CD14-positive monocyte (primary cell): ENCODE measurements at regions not wholly inside any gene's neighbourhood (a gene's known extent, or its start where the extent isn't known, plus 50 kb on each side); places are given as distances from the start of the nearest gene placed in this dataset.

Experiments used
- DNase-seq, 3 donors: peaks; one replicate each; pipeline ENCODE4 v3.0.0-alpha.2; 2011 to 2022
- H2AFZ ChIP-seq: 2 replicates; pipeline ENCODE4 v1.6.0; 2012; ENCODE audit warnings: mild to moderate bottlenecking, low read depth, low read length, inconsistent platforms; ENCODE audit not compliant: insufficient read depth, poor library complexity, severe bottlenecking
- H3K27ac ChIP-seq, 2 donors: 1 replicate in 1 of 2; 2 replicates in 1 of 2; pipeline ENCODE4 v1.5.1; 2012 to 2013; ENCODE audit warnings: low read length in 2 of 2, control low read depth in 1 of 2, inconsistent platforms in 1 of 2, low read depth in 1 of 2, mild to moderate bottlenecking in 1 of 2
- H3K27me3 ChIP-seq, 2 donors: one replicate each; pipeline versions ENCODE4 v1.6.0 to v1.6.1; 2011 to 2013; ENCODE audit warnings: low read length in 2 of 2; ENCODE audit not compliant: control insufficient read depth in 2 of 2, insufficient read depth in 2 of 2
- H3K36me3 ChIP-seq, 2 donors: replicated peaks in 1 of 2; 1 replicate in 1 of 2; 2 replicates in 1 of 2; pipeline versions ENCODE4 v1.5.1 to v1.6.1; 2012 to 2013; ENCODE audit warnings: low read length in 2 of 2, control low read depth in 1 of 2, inconsistent platforms in 1 of 2, mild to moderate bottlenecking in 1 of 2; ENCODE audit not compliant: insufficient read depth in 2 of 2, control insufficient read depth in 1 of 2
- H3K4me1 ChIP-seq, 2 donors: 1 replicate in 1 of 2; 2 replicates in 1 of 2; pipeline versions ENCODE4 v1.5.1 to v1.6.1; 2012 to 2013; ENCODE audit warnings: low read length in 2 of 2, control low read depth in 1 of 2, inconsistent platforms in 1 of 2, mild to moderate bottlenecking in 1 of 2, moderate library complexity in 1 of 2; ENCODE audit not compliant: insufficient read depth in 2 of 2, control insufficient read depth in 1 of 2
- H3K4me2 ChIP-seq: replicated peaks from 2 replicates; pipeline ENCODE3; 2012; ENCODE audit warnings: low read length, moderate library complexity, mild to moderate bottlenecking; ENCODE audit not compliant: poor library complexity, severe bottlenecking; ENCODE audit errors: extremely low read depth
- H3K4me3 ChIP-seq, 3 experiments: fragments of 200-600 bp in 1 of 3; sonication (generic) in 1 of 3; replicated peaks in 1 of 3; 1 replicate in 2 of 3; 2 replicates in 1 of 3; pipeline ENCODE4 v1.5.1; 2011 to 2013; ENCODE audit warnings: low read length in 3 of 3, mild to moderate bottlenecking in 3 of 3, control low read depth in 2 of 3, low read depth in 2 of 3, inconsistent platforms in 1 of 3, moderate library complexity in 1 of 3
- H3K79me2 ChIP-seq: 2 replicates; pipeline ENCODE4 v1.6.0; 2012; ENCODE audit warnings: mild to moderate bottlenecking, control low read depth, inconsistent platforms, low read length, moderate library complexity; ENCODE audit not compliant: insufficient read depth
- H3K9ac ChIP-seq: 2 replicates; pipeline ENCODE4 v1.6.0; 2017; ENCODE audit warnings: low read length, mild to moderate bottlenecking; ENCODE audit not compliant: insufficient read depth, poor library complexity, severe bottlenecking
- H3K9me3 ChIP-seq, 2 donors: replicated peaks in 1 of 2; 1 replicate in 1 of 2; 2 replicates in 1 of 2; pipeline versions ENCODE4 v1.5.1 to v1.6.1; 2012 to 2013; ENCODE audit warnings: low read length in 2 of 2, control low read depth in 1 of 2; ENCODE audit not compliant: control insufficient read depth in 1 of 2, insufficient read depth in 1 of 2
- H4K20me1 ChIP-seq: 2 replicates; pipeline ENCODE4 v1.6.0; 2012; ENCODE audit warnings: mild to moderate bottlenecking, low read length, control low read depth, moderate library complexity; ENCODE audit not compliant: insufficient read depth
- H3K27ac Mint-ChIP-seq, 7 donors: one replicate each; pipeline ENCODE4 v1.8.0; 2020; ENCODE audit warnings: mild to moderate bottlenecking in 7 of 7, mixed read lengths in 7 of 7, moderate library complexity in 6 of 7, inconsistent platforms in 2 of 7
- H3K27me3 Mint-ChIP-seq, 3 donors: one replicate each; pipeline ENCODE4 v1.8.0; 2021 to 2022; ENCODE audit warnings: low read depth in 3 of 3, mild to moderate bottlenecking in 3 of 3, mixed read lengths in 3 of 3, moderate library complexity in 3 of 3, inconsistent platforms in 1 of 3
- H3K36me3 Mint-ChIP-seq, 2 donors: one replicate each; pipeline ENCODE4 v1.8.0; 2020; ENCODE audit warnings: mixed read lengths in 2 of 2, inconsistent platforms in 1 of 2, mild to moderate bottlenecking in 1 of 2
- H3K4me1 Mint-ChIP-seq: one replicate; pipeline ENCODE4 v1.8.0; 2020; ENCODE audit warnings: mild to moderate bottlenecking, mixed read lengths
- H3K4me3 Mint-ChIP-seq, 2 donors: one replicate each; pipeline ENCODE4 v1.8.0; 2020; ENCODE audit warnings: mild to moderate bottlenecking in 2 of 2, mixed read lengths in 2 of 2, moderate library complexity in 1 of 2
- H3K9me3 Mint-ChIP-seq, 7 donors: one replicate each; pipeline ENCODE4 v1.8.0; 2020 to 2022; ENCODE audit warnings: mixed read lengths in 7 of 7, mild to moderate bottlenecking in 6 of 7, moderate library complexity in 6 of 7, inconsistent platforms in 2 of 7
- WGBS: methylation state at CpG from one replicate; pipeline ENCODE4 v1.1.5; 2013; ENCODE audit warnings: missing lambda C conversion rate; ENCODE audit not compliant: insufficient coverage; 5-methylcytosine and 5-hydroxymethylcytosine counted together
- intact Hi-C, 2 donors: fragments of 100-400 bp; cut with micrococcal nuclease; formaldehyde crosslinking; loops; one replicate each; pipeline versions ENCODE4 v1.15.0 to v1.15.1; 2023
- TF ChIP-seq, protein P1 (sequence below): fragments of 200-600 bp; IDR thresholded peaks from one replicate; pipeline ENCODE4 v1.8.0; 2022; ENCODE audit warnings: antibody characterized with exemption, mild to moderate bottlenecking

DNA sequence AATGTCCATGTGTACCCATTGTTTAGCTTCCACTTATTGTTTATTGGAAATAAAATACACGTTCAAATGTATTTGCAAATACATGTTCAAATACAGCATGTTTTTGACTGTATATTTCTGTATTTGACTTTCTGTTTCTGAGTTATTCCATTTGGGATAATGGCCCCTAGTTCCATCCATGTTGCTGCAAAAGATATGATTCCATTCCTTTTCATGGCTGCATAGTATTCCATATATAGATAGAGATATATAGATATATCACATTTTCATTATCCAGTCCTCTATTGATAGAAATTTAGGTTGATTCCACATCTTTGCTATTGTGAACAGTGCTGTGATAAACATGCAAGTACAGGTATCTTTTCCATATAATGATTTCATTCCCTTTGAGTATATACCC is 241.4 kb upstream of the SOX2 start:
- peaks cover 0 to 9% of the 10 kb centered on the region in 2 donors for H3K9me3 ChIP-seq
- H4K20me1 ChIP-seq: no peaks in the 10 kb centered on the region
- no peaks in the 10 kb centered on the region for H3K27me3 ChIP-seq
- H2AFZ ChIP-seq: no peak overlapping the region
- H3K4me1 ChIP-seq: no peaks in the 10 kb centered on the region
- Mint-ChIP-seq H3K9me3 (peaks cover 0 to 12% (median 8%) of the 10 kb centered on the region in 7 donors), H3K4me1 (no peaks in the 10 kb centered on the region), H3K4me3 (no peak overlapping the region), H3K27ac (no peak overlapping the region), H3K27me3 (no peaks in the 10 kb centered on the region), H3K36me3 (no peaks in the 10 kb centered on the region)
- H3K79me2 ChIP-seq: no peaks in the 10 kb centered on the region
- no peak overlapping the region for H3K4me2 ChIP-seq
- WGBS: no CpG with 5 or more reads among the region's 1 CpG
- no peaks in the 10 kb centered on the region for H3K36me3 ChIP-seq
- no peak for DNase-seq
- intact Hi-C loops: no loop called here
- no peak overlapping the region for H3K27ac ChIP-seq
- no peak overlapping the region for H3K9ac ChIP-seq
- H3K4me3 ChIP-seq: no peak overlapping the region
- TF ChIP-seq, protein P1, sequence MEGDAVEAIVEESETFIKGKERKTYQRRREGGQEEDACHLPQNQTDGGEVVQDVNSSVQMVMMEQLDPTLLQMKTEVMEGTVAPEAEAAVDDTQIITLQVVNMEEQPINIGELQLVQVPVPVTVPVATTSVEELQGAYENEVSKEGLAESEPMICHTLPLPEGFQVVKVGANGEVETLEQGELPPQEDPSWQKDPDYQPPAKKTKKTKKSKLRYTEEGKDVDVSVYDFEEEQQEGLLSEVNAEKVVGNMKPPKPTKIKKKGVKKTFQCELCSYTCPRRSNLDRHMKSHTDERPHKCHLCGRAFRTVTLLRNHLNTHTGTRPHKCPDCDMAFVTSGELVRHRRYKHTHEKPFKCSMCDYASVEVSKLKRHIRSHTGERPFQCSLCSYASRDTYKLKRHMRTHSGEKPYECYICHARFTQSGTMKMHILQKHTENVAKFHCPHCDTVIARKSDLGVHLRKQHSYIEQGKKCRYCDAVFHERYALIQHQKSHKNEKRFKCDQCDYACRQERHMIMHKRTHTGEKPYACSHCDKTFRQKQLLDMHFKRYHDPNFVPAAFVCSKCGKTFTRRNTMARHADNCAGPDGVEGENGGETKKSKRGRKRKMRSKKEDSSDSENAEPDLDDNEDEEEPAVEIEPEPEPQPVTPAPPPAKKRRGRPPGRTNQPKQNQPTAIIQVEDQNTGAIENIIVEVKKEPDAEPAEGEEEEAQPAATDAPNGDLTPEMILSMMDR: no peak

DNA sequence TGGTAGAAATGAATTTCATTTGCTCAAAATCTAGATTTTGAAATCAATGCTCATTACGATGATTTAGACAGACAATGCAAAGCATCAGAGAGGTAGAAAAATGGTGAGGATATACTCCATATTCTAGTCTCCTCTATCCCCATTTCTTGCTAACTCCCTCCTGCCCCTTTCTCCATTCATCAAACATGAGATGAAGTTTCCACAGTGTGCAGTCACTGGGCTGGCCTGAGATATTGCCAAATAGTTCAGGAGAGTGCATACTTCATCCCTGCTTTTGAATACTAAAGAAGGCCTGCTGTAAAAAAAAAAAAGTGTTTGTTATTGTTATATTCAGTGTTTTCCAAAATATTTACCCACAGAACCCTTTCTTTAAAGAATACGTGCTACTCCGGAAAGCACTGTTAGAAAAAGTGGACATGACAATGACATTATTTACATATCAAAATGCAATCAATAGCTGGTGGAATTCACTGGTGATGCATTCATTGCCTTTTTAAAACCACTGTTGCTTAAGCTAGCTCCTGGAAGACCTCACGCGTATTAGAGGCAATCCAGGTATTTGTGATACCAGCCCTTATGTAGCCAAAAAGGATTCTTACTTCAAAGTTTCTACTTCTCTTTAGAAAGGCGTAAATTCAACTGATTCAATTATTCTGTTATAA is 247.6 kb upstream of the SOX2 start:
- no peaks in the 10 kb centered on the region for H3K36me3 ChIP-seq
- TF ChIP-seq, protein P1: no peak

More for the DNA sequence above, 247.6 kb upstream of the SOX2 start:
- no peaks in the 10 kb centered on the region for H3K27me3 Mint-ChIP-seq
- H3K4me1 ChIP-seq: no peaks in the 10 kb centered on the region
- no peaks in the 10 kb centered on the region for H3K4me1 Mint-ChIP-seq
- H3K4me3 ChIP-seq: no peak overlapping the region
- no peaks in the 10 kb centered on the region for H4K20me1 ChIP-seq
- H3K27me3 ChIP-seq: no peaks in the 10 kb centered on the region
- no peak overlapping the region for H2AFZ ChIP-seq
- H3K9ac ChIP-seq: no peak overlapping the region
- H3K4me3 Mint-ChIP-seq: no peak overlapping the region
- H3K9me3 Mint-ChIP-seq: peaks cover 0 to 2% (median 0%) of the 10 kb centered on the region in 7 donors
- no peaks in the 10 kb centered on the region for H3K36me3 Mint-ChIP-seq
- H3K27ac Mint-ChIP-seq: no peak overlapping the region
- no peaks in the 10 kb centered on the region for H3K9me3 ChIP-seq
- no peaks in the 10 kb centered on the region for H3K79me2 ChIP-seq
- H3K4me2 ChIP-seq: no peak overlapping the region
- WGBS: no CpG with 5 or more reads among the region's 6 CpGs
- DNase-seq: no peak
- intact Hi-C loops: no loop called here
- H3K27ac ChIP-seq: no peak overlapping the region
